Erythroblast (primary cell): ENCODE measurements at regions not wholly inside any gene's neighbourhood (a gene's known extent, or its start where the extent isn't known, plus 50 kb on each side); places are given as distances from the start of the nearest gene placed in this dataset.

Experiments used
- GATA1 ChIP-seq: IDR thresholded peaks from 2 replicates; pipeline ENCODE4 v1.6.1; 2011; ENCODE audit warnings: low read depth, mild to moderate bottlenecking, control low read depth, low read length, moderate library complexity
- POLR2A ChIP-seq: IDR thresholded peaks from 2 replicates; pipeline ENCODE4 v1.6.1; 2011; ENCODE audit warnings: mild to moderate bottlenecking, low read length

DNA sequence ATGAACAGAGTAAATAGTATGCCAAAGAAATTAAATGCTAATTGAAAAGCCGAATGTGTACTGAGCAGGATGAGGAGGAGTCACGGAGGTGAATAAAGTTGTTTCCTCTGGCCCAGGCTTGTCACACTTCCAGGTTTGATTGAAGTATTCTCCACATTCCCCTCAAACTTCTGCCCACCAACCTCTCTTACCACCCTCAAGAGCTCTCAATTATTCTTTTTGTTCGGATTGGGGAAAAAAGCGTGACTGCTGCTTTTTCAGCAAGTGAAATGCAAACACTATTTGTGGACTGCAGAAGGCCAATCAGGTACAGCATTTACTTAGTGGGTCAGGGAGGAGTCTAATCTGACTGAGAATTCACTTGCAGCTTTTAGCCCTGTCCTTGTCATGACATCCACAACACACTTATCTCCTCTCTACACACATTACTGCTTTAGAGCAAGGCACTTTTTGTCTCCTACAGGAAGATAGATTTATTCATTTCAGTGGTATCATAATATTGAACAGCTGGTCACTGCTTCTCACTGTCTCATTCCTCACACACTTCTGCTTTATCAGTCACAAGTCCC is 375.6 kb upstream of the PRMT6 start:
- TF ChIP-seq POLR2A (no peak), GATA1 (no peak)
